ENCODE measurements at regions not wholly inside any gene's neighbourhood (a gene's known extent, or its start where the extent isn't known, plus 50 kb on each side); places are given as distances from the start of the nearest gene placed in this dataset.

- TF ChIP-seq CTCF (IDR thresholded peaks at IDR 0.05), result no peak
- no peak for TF ChIP-seq POLR2A (IDR thresholded peaks at IDR 0.05)
Measured at GRCh38 chr5:159493696-159494095, 163.4 kb upstream of the IL12B start.
